Endothelial cell of hepatic sinusoid (primary cell): ENCODE measurements at regions not wholly inside any gene's neighbourhood (a gene's known extent, or its start where the extent isn't known, plus 50 kb on each side); places are given as distances from the start of the nearest gene placed in this dataset.

Experiments
- in situ Hi-C: cut with HindIII; loops from 2 replicates; pipeline ENCODE4 v1.10.0; 2017; ENCODE audit warnings: low sequenced_read_pairs

DNA sequence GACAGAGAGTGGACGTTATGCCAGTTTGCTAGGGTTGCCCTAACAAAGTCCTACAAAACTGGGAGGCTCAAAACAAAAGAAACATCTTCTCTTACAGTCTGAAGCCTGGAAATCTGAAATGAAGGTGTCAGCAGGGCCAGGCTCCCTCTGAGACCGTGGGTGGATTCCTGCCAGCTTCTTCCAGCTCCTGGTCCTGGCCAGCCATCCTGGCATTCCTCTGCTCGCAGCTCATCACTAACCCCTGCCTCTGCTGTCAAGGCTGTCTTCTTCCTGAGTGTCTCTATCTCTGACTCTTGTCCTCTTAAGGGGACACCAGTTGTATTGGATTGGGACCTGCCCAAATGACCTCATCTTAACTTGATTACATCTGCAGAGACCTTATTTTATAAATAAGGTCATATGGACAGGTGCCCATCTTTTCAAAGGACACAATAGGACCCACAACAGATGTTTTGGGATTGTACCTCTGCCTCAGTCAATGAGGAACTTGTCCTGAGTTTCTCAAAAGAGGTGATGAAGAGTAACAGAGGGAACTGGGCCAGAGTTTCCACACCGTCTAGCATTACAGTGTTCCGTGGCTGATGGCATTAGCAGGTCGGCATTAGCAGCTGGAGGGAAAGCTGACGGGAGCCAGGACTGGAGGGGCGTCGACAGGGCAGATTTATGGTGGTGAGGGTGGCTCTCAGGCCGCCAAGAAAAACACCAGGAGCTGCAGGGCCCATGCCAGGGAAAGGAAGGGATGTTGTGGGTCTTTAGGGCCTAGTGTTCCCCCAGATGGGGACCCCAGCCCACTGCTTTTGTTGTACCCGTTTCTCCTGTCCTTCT, 157.3 kb downstream of the TBXT start:
- in situ Hi-C loops, result no loop called here

- in situ Hi-C loops, result loop anchor here (5.0 kb wide), 1 partner anchor 63 kb away; no protein-coding TSS in a partner anchor
These were observed 158.1 kb downstream of the TBXT start for GRCh38 chr6:166009385-166010031.

GRCh38 chr6:166008441-166009369, 158.9 kb downstream of the TBXT start:
- in situ Hi-C loops, result loop anchor here (5.0 kb wide), 1 partner anchor 64 kb away; no protein-coding TSS in a partner anchor

DNA sequence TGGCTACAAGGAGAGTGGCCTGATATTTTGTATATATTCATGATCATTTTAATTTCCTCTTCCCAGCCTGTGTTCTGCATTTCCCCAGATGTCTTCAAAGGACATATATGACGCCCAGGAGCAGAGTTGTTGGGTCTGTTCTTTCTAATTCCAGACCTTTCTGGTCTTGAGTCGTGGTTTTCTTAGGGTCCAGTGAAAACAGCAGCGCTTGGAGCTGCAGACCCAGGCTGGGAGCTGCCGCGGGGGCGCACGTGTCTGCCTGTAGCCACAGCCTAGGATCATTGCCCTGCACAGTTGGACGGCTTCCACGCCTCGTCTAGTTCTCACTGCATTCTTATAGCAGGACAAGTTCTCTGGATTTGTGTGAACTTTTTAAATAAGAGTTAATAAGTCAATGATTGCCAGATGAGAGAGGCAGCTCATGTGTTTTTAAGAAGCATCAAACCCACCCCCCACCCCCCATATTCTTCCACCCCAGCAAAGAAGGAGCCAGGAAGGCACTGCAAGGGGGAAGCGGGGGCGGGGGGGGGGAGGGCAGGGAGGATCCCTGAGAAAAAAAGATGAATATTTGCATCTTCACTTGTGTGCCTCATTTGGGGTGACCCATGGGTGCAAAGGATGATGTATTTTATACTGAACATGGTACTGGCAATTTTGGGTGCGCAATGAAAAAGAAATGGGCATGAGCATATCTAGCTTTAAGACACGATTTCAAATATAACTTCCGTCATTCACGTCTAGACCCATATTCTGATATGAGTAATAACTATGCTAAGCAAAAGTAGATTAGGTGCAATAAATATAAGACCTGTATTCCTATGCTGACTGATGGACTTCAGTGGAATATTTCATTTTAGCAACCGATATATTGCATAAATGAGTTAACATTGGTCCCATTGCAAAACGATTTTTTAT, 160.0 kb downstream of the TBXT start:
- in situ Hi-C loops, result loop anchor here (5.0 kb wide), 1 partner anchor 65 kb away; no protein-coding TSS in a partner anchor

- in situ Hi-C loops, result loop anchor here (5.0 kb wide), 1 partner anchor 65 kb away; no protein-coding TSS in a partner anchor
These were observed 160.8 kb downstream of the TBXT start for GRCh38 chr6:166006900-166007301.

DNA sequence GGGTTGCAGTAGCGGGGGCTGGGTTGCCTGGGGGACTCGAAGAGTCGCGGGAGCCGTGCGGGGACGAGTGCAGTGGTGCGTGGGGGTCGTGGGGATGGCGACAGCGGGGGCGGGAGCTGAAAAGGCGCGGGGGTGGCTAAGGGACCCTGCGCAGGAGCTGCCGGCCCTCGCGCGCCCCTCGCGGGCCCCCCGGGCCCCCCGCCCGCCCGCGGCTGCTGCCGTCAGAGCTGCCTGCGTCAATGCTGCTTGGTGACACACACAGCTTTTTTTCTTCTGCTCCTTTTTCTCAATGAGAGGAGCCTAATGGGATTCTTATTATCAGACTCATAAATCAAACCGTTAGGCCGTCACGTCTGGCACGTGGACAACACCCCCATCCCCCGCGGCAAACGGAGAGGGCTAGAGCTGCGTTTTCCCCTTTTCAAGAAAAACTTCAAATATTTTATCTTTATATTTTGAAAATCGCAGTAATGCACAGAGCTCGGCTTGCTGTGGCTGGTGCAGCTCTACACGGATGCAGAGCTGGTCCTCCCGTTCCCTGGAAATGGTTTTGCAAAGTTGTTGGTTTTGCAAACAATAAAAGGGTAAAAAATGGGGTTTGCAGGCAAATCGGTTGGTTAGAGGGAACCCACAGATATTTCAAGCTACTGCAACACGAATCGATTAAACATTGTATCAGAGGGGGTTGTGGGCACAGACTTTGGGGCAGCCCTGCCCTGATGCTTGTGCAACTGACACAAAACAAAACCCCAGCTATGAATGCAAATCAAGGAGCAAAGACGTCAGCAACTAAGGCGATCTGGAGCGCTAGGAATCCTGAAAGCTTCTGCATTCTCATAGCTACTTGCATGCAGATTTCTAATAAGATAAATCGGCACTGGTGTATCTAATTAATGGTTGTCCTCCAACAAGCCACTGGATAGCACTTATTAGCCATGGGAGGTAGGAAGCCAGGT, 161.4 kb downstream of the TBXT start:
- in situ Hi-C loops, result loop anchor here (5.0 kb wide), 1 partner anchor 66 kb away; no protein-coding TSS in a partner anchor

- in situ Hi-C loops, result loop anchor here (5.0 kb wide), 1 partner anchor 67 kb away; no protein-coding TSS in a partner anchor
These were observed 162.2 kb downstream of the TBXT start for GRCh38 chr6:166005401-166005943.

GRCh38 chr6:166004876-166005275, 162.8 kb downstream of the TBXT start:
- in situ Hi-C loops, result loop anchor here (5.0 kb wide), 1 partner anchor 67 kb away; no protein-coding TSS in a partner anchor

GRCh38 chr6:166004471-166004870, 163.2 kb downstream of the TBXT start:
- in situ Hi-C loops, result no loop called here

DNA sequence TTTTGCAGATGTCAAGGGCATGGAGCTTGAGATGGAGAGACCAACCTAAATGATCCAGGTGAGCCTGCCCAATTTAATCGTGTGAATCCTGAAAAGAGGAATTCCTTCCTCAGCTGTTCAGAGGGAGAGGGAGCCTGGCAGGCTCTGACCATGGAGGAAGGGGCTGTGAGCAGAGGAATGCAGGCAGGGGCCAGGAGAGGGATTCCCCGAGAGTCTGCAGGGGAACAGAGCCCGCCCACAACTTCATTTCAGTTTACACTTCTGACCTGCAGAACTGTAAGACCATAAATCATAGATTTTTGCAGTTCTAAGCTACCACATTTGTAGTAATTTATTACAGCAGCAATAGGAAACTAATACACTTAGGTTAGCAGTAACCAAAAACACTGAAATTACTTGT, 164.1 kb downstream of the TBXT start:
- in situ Hi-C loops, result no loop called here

- in situ Hi-C loops, result no loop called here
These were observed 166.3 kb downstream of the TBXT start for GRCh38 chr6:166001359-166001758.

DNA sequence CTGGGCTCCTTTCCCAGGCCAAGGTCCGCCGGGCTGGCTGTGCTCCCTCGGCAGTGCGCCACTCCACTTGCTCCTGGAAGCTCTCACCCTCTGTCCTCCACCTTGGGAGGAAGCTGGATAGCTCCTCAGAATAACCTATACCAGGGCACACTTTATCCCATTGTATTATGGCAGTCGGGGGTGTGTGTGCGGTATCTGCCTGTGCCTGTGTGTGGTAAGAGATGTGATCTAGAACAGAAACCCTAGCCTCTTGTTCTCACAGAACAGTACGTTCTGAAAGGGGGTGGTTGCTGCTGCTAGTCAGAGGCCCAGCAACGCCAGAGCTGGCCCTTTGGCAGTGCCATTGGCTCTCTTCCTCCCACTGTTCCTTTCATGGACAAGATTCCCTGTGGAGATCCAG, 168.4 kb downstream of the TBXT start:
- in situ Hi-C loops, result no loop called here

- in situ Hi-C loops, result no loop called here
These were observed 169.6 kb downstream of the TBXT start for GRCh38 chr6:165998072-165998471.

GRCh38 chr6:165991341-165991740, 176.3 kb downstream of the TBXT start:
- in situ Hi-C loops, result no loop called here

DNA sequence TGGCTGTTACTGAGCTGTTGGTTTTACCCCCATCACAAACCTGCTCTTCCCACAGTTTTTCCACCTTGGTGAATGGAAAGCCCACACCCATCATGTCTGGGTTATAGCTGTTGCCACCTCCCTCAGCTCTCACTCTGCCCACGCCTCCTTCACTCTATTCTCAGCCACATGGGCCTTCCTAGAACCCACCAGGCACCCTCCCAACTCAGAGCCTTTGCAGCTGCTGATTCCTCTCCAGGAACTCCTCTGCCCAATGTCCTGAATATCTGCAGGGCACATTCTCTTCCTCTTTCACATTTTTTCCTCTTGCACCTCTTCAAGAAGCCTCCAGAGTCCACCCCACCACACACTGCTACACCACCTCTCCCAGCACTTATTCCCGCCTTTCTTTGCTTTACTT, 177.4 kb downstream of the TBXT start:
- in situ Hi-C loops, result no loop called here

DNA sequence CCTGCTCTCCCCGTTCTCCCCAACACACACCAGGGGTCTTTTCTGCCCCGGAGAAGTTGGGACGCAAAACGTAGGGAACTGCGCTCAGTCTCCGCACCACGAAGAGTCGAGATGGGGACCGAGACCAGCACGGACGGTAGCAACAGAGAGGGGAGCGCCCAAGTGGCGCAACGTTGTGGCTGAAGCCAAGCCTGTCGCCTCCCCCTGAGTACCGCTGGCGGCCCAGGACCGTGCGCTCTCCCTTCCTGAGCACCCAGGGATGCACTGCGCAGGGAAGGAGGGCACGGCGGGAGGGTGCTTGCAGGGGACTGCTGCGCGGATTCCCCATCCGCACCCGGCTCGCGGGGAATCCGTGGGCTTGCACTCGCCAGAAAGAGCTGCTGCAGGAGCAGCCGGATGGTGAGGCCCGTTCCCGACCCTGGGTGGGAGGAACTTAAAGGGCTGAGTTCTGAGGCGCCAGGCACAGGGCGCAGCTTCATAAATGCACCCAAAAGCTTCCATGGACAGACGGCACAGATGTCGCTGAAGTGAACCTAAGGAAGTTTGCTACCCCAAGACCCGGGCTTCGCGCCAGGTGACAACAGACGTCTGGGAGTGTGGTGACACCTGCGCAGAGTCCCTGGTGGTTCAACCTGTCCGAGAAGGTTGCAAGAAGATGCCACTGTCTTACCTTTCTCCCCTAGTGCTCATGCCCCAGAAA, 178.7 kb downstream of the TBXT start:
- in situ Hi-C loops, result no loop called here

DNA sequence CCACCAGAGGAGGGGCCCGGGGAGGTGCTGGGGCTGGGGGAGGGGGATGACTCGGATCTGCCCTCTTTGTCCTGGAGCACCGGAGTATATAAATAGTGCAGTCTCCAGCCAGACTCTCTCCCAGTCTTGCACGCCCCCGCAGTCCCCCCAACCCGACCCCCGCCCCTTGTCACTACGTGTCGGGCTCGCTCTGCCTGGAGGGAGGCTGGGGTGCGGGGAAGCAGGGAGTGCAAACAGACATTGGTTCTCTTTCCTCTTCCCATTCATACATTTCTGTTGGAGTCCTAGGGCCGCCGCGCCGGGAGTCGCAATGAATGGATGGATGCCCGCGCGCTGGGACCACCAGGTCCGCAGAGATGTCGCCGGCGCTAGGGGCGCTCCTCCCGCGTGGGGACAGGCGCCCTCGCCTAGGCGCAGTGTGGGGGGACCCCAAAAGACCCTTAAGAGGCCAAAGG, 179.3 kb downstream of the TBXT start:
- in situ Hi-C loops, result no loop called here
